SK-N-SH (cell line): ENCODE measurements at regions not wholly inside any gene's neighbourhood (a gene's known extent, or its start where the extent isn't known, plus 50 kb on each side); places are given as distances from the start of the nearest gene placed in this dataset.

Experiments
- CTCF ChIA-PET: fragments of 300-600, 350-600 bp; formaldehyde crosslinking; extraction: SDS; loops from one replicate; lab custom pipeline; 2021; lab: Yijun Ruan, JAX
- POLR2A ChIA-PET: fragments of 350-600 bp; sonication (Branson Sonifier 250); formaldehyde crosslinking; extraction: SDS; loops from one replicate; lab custom pipeline; 2020; ENCODE audit warnings: antibody characterized with exemption, inconsistent platforms; lab: Yijun Ruan, JAX
- DNase-seq: peaks from one replicate; pipeline ENCODE4 v3.0.0; 2012
- H2AFZ ChIP-seq: fragments of 200-600 bp; sonication (generic); 2 replicates; pipeline ENCODE4 v1.8.1; 2016; ENCODE audit warnings: antibody characterized with exemption, mild to moderate bottlenecking, low read depth
- H3F3A ChIP-seq: fragments of 200-600 bp; sonication (generic); replicated peaks from 2 replicates; pipeline ENCODE3; 2016; ENCODE audit warnings: antibody characterized with exemption, mild to moderate bottlenecking; ENCODE audit not compliant: insufficient read depth
- H3K27ac ChIP-seq, 2 experiments: fragments of 200-500 bp in 1 of 2; fragments of 200-600 bp in 1 of 2; sonication (Bioruptor generic) in 1 of 2; sonication (generic), shearing (Covaris generic) in 1 of 2; 2 replicates each; pipeline versions ENCODE4 v1.5.1 to v1.6.1; 2014 to 2016; ENCODE audit warnings: low read depth in 2 of 2, inconsistent platforms in 1 of 2, low read length in 1 of 2, mild to moderate bottlenecking in 1 of 2, mixed read lengths in 1 of 2
- H3K27me3 ChIP-seq: fragments of 200-600 bp; sonication (generic), shearing (Covaris generic); 2 replicates; pipeline ENCODE4 v1.6.1; 2016; ENCODE audit warnings: mixed run types; ENCODE audit not compliant: insufficient read depth
- H3K36me3 ChIP-seq, 2 experiments: fragments of 200-500 bp in 1 of 2; fragments of 200-600 bp in 1 of 2; sonication (Bioruptor generic) in 1 of 2; sonication (generic) in 1 of 2; replicated peaks in 1 of 2; 2 replicates each; pipeline versions ENCODE3 to v1.5.1; 2014 to 2016; ENCODE audit warnings: low read length in 1 of 2, mild to moderate bottlenecking in 1 of 2; ENCODE audit not compliant: insufficient read depth in 2 of 2, control insufficient read depth in 1 of 2
- H3K4me1 ChIP-seq, 2 experiments: fragments of 200-500 bp in 1 of 2; fragments of 200-600 bp in 1 of 2; sonication (Bioruptor generic) in 1 of 2; sonication (generic), shearing (Covaris generic) in 1 of 2; 2 replicates each; pipeline versions ENCODE4 v1.5.1 to v1.6.1; 2014 to 2016; ENCODE audit warnings: low read depth in 1 of 2, low read length in 1 of 2, mixed run types in 1 of 2; ENCODE audit not compliant: insufficient read depth in 2 of 2, control insufficient read depth in 1 of 2
- H3K4me2 ChIP-seq: fragments of 200-600 bp; sonication (generic), shearing (Covaris generic); 2 replicates; pipeline ENCODE4 v1.6.1; 2017; ENCODE audit warnings: mixed run types
- H3K4me3 ChIP-seq, 2 experiments: fragments of 200-500 bp in 1 of 2; fragments of 200-600 bp in 1 of 2; sonication (Bioruptor generic) in 1 of 2; sonication (generic), shearing (Covaris generic) in 1 of 2; 2 replicates each; pipeline versions ENCODE4 v1.5.1 to v1.8.1; 2014 to 2016; ENCODE audit warnings: low read depth in 2 of 2, inconsistent platforms in 1 of 2, low read length in 1 of 2, mild to moderate bottlenecking in 1 of 2, mixed read lengths in 1 of 2, moderate library complexity in 1 of 2
- H3K79me2 ChIP-seq: fragments of 200-600 bp; sonication (generic); 2 replicates; pipeline ENCODE4 v1.8.1; 2017; ENCODE audit warnings: mild to moderate bottlenecking; ENCODE audit not compliant: insufficient read depth
- H3K9ac ChIP-seq: fragments of 200-600 bp; sonication (generic); 2 replicates; pipeline ENCODE4 v1.6.1; 2017; ENCODE audit warnings: mixed run types
- H3K9me2 ChIP-seq: fragments of 200-600 bp; sonication (generic); 2 replicates; pipeline ENCODE4 v1.6.1; 2017; ENCODE audit warnings: mixed run types
- H3K9me3 ChIP-seq: fragments of 200-600 bp; sonication (generic); 2 replicates; pipeline ENCODE4 v1.6.1; 2017; ENCODE audit warnings: mixed run types, mild to moderate bottlenecking, moderate library complexity
- H4K20me1 ChIP-seq: fragments of 200-600 bp; sonication (generic); 2 replicates; pipeline ENCODE4 v1.6.1; 2017; ENCODE audit warnings: mild to moderate bottlenecking, mixed run types; ENCODE audit not compliant: insufficient read depth
- CHD2 ChIP-seq: fragments of 150-350 bp; IDR thresholded peaks from 2 replicates; pipeline ENCODE4 v1.6.1; 2018; ENCODE audit warnings: low read length; ENCODE audit not compliant: partially characterized antibody
- GATA2 ChIP-seq: sonication (generic); formaldehyde crosslinking; IDR thresholded peaks from 2 replicates; pipeline ENCODE4 v1.5.0; 2020; ENCODE audit warnings: mild to moderate bottlenecking, missing genetic modification reagents
- IRF3 ChIP-seq: fragments of 150-350 bp; IDR thresholded peaks from 2 replicates; pipeline ENCODE4 v1.6.1; 2016; ENCODE audit warnings: mild to moderate bottlenecking, low read depth, low read length
- JUND ChIP-seq: IDR thresholded peaks from 2 replicates; pipeline ENCODE4 v1.4.0; 2012
- MAX ChIP-seq: IDR thresholded peaks from 2 replicates; pipeline ENCODE4 v1.4.0; 2012; ENCODE audit warnings: low read depth
- MEF2A ChIP-seq: IDR thresholded peaks from 2 replicates; pipeline ENCODE4 v1.4.0; 2012; ENCODE audit warnings: low read depth, borderline replicate concordance
- MXI1 ChIP-seq: IDR thresholded peaks from 2 replicates; pipeline ENCODE4 v1.6.1; 2012; ENCODE audit warnings: mild to moderate bottlenecking, low read depth, low read length, improper control_type of control experiment
- PBX3 ChIP-seq: IDR thresholded peaks from 2 replicates; pipeline ENCODE4; 2012
- POLR2AphosphoS5 ChIP-seq: IDR thresholded peaks from 2 replicates; pipeline ENCODE4 v1.6.1; 2012; ENCODE audit warnings: low read depth, low read length
- RAD21 ChIP-seq: IDR thresholded peaks from 2 replicates; pipeline ENCODE4 v1.6.1; 2012; ENCODE audit warnings: mild to moderate bottlenecking, low read length
- RCOR1 ChIP-seq: fragments of 150-350 bp; IDR thresholded peaks from 2 replicates; pipeline ENCODE4 v1.6.1; 2017; ENCODE audit warnings: antibody characterized with exemption, low read length
- REST ChIP-seq: IDR thresholded peaks from 2 replicates; pipeline ENCODE4 v1.6.1; 2012; ENCODE audit warnings: mild to moderate bottlenecking, low read depth, low read length, moderate library complexity
- TEAD4 ChIP-seq: IDR thresholded peaks from 2 replicates; pipeline ENCODE4 v1.4.0; 2012; ENCODE audit warnings: mild to moderate bottlenecking, borderline replicate concordance; ENCODE audit not compliant: insufficient read depth
- WGBS: methylation state at CpG from one replicate; pipeline ENCODE4 v1.1.6; 2017; ENCODE audit warnings: low lambda C conversion rate; 5-methylcytosine and 5-hydroxymethylcytosine counted together

GRCh38 chr4:177064729-177065394, 244.8 kb upstream of the NEIL3 start:
- no peak overlapping the region for H3K9ac ChIP-seq
- ChIA-PET CTCF (interaction anchor here (0.6 to 2.8 kb wide), 2 partner anchors 18 to 70 kb away, joined by 4 to 11 read pairs; no protein-coding TSS in a partner anchor), POLR2A (no interaction called here)
- no peaks in the 10 kb centered on the region for H4K20me1 ChIP-seq
- H3K79me2 ChIP-seq, result no peaks in the 10 kb centered on the region
- no peaks in the 10 kb centered on the region for H3K4me1 ChIP-seq
- 87% methylated on average over 5 of the region's 5 CpGs for WGBS
- no peaks in the 10 kb centered on the region for H3K9me2 ChIP-seq
- no peak overlapping the region for H3K27ac ChIP-seq
- no peaks in the 10 kb centered on the region for H3K36me3 ChIP-seq
- no peak overlapping the region for H3K4me2 ChIP-seq
- no peak for DNase-seq
- no peaks in the 10 kb centered on the region for H3K27me3 ChIP-seq
- no peak for TF ChIP-seq MEF2A
- no peak for TF ChIP-seq RCOR1
- H2AFZ ChIP-seq, result no peak overlapping the region
- no peaks in the 10 kb centered on the region for H3K9me3 ChIP-seq
- H3K4me3 ChIP-seq, result no peak overlapping the region
- no peaks in the 10 kb centered on the region for H3F3A ChIP-seq

- POLR2A ChIA-PET, result no interaction called here
- Histone ChIP-seq H3K4me2 (no peak overlapping the region), H3K9ac (no peak overlapping the region), H3K79me2 (no peaks in the 10 kb centered on the region), H3K27me3 (no peaks in the 10 kb centered on the region), H3K9me2 (no peaks in the 10 kb centered on the region), H3K36me3 (no peaks in the 10 kb centered on the region), H3F3A (no peaks in the 10 kb centered on the region), H2AFZ (no peak overlapping the region), H3K27ac (no peak overlapping the region), H3K9me3 (no peaks in the 10 kb centered on the region), H3K4me3 (no peak overlapping the region), H4K20me1 (no peaks in the 10 kb centered on the region), H3K4me1 (no peaks in the 10 kb centered on the region)
- CTCF ChIA-PET, result interaction anchor here (2.8 kb wide), 1 partner anchor 20 kb away, joined by 11 read pairs; no protein-coding TSS in a partner anchor
- WGBS, result 33% methylated on average over 1 of the region's 1 CpG
- TF ChIP-seq MAX, result no peak
- DNase-seq, result no peak
These were observed 242.9 kb upstream of the NEIL3 start for GRCh38 chr4:177066746-177067145.

GRCh38 chr4:177070533-177071058, 239.1 kb upstream of the NEIL3 start:
- no peaks in the 10 kb centered on the region for H3K4me1 ChIP-seq
- no peak for DNase-seq
- no peak overlapping the region for H3K4me2 ChIP-seq
- no peak overlapping the region for H3K4me3 ChIP-seq
- WGBS, result 85% methylated on average over 2 of the region's 2 CpGs
- no peaks in the 10 kb centered on the region for H4K20me1 ChIP-seq
- no peak overlapping the region for H3K9ac ChIP-seq
- H3K27ac ChIP-seq, result no peak overlapping the region
- no peaks in the 10 kb centered on the region for H3K36me3 ChIP-seq
- H2AFZ ChIP-seq, result no peak overlapping the region
- no peaks in the 10 kb centered on the region for H3K79me2 ChIP-seq
- H3K9me2 ChIP-seq, result no peaks in the 10 kb centered on the region
- ChIA-PET CTCF (interaction anchor here (1.2 kb wide), 1 partner anchor 23 kb away, joined by 4 read pairs; no protein-coding TSS in a partner anchor), POLR2A (no interaction called here)
- no peaks in the 10 kb centered on the region for H3F3A ChIP-seq
- H3K27me3 ChIP-seq, result no peaks in the 10 kb centered on the region
- H3K9me3 ChIP-seq, result no peaks in the 10 kb centered on the region
- TF ChIP-seq TEAD4 (no peak), GATA2 (no peak), IRF3 (no peak), MXI1 (no peak), CHD2 (no peak), JUND (no peak), REST (no peak), RAD21 (no peak), PBX3 (no peak), POLR2AphosphoS5 (no peak), RCOR1 (no peak)
